IMR-90 (cell line): ENCODE measurements at regions not wholly inside any gene's neighbourhood (a gene's known extent, or its start where the extent isn't known, plus 50 kb on each side); places are given as distances from the start of the nearest gene placed in this dataset.

Experiments used
- ATAC-seq: fragments of 200-7000 bp; cut with Tn5 transposase; 2 replicates; pipeline ENCODE4 v1.9.1; 2020; ENCODE audit warnings: low read depth, mild to moderate bottlenecking, moderate library complexity
- BruUV-seq: library from RNA; stranded (reverse); fragments of 400-500 nt; replicated peaks from 2 replicates; lab custom pipeline; 2021; lab: Mats Ljungman, UMichigan
- CTCF ChIA-PET: fragments of 300-600 bp; formaldehyde crosslinking; extraction: SDS; loops from one replicate; lab custom pipeline; 2021; ENCODE audit warnings: antibody characterized with exemption; lab: Yijun Ruan, JAX
- POLR2A ChIA-PET: fragments of 300-600 bp; sonication (Branson Sonifier 250); formaldehyde crosslinking; loops from one replicate; lab custom pipeline; 2022; ENCODE audit warnings: antibody characterized with exemption; ENCODE audit not compliant: unreplicated experiment; lab: Charles Lee
- DNase-seq: peaks from one replicate; pipeline ENCODE4 v3.0.0; 2013
- H2AFZ ChIP-seq: replicated peaks from 2 replicates; pipeline ENCODE3; 2013; ENCODE audit warnings: low read length, mild to moderate bottlenecking; ENCODE audit not compliant: poor library complexity
- H2AK5ac ChIP-seq: 2 replicates; pipeline ENCODE4 v1.6.1; 2013; ENCODE audit warnings: low read depth, low read length, inconsistent platforms
- H2AK9ac ChIP-seq: replicated peaks from 2 replicates; pipeline ENCODE3; 2013; ENCODE audit warnings: mild to moderate bottlenecking, low read depth, low read length, moderate library complexity; ENCODE audit not compliant: poor library complexity
- H2BK120ac ChIP-seq: 2 replicates; pipeline ENCODE4 v1.6.1; 2013; ENCODE audit warnings: low read depth, low read length, inconsistent platforms
- H2BK15ac ChIP-seq: 3 replicates; pipeline ENCODE4 v1.6.1; 2013; ENCODE audit warnings: low read depth, low read length, inconsistent platforms
- H2BK20ac ChIP-seq: 2 replicates; pipeline ENCODE4 v1.6.1; 2013; ENCODE audit warnings: low read depth, mild to moderate bottlenecking, inconsistent platforms, low read length, moderate library complexity
- H2BK5ac ChIP-seq: 2 replicates; pipeline ENCODE4 v1.6.1; 2013; ENCODE audit warnings: mild to moderate bottlenecking, low read depth, low read length, inconsistent platforms; ENCODE audit not compliant: poor library complexity, severe bottlenecking
- H3K14ac ChIP-seq: replicated peaks from 2 replicates; pipeline ENCODE4 v1.6.1; 2013; ENCODE audit warnings: low read depth, low read length, inconsistent platforms
- H3K18ac ChIP-seq: 2 replicates; pipeline ENCODE4 v1.6.1; 2013; ENCODE audit warnings: low read depth, low read length, control low read depth
- H3K23ac ChIP-seq: 2 replicates; pipeline ENCODE4 v1.6.1; 2013; ENCODE audit warnings: low read depth, low read length, inconsistent platforms
- H3K27ac ChIP-seq: 2 replicates; pipeline ENCODE4 v1.5.1; 2013; ENCODE audit warnings: mild to moderate bottlenecking, control low read depth, low read length; ENCODE audit not compliant: insufficient read depth
- H3K27me3 ChIP-seq: 2 replicates; pipeline ENCODE4 v1.6.1; 2013; ENCODE audit warnings: low read length; ENCODE audit not compliant: control insufficient read depth, insufficient read depth
- H3K36me3 ChIP-seq: 2 replicates; pipeline ENCODE4 v1.6.1; 2013; ENCODE audit warnings: low read length, mixed read lengths; ENCODE audit not compliant: control insufficient read depth, insufficient read depth
- H3K4ac ChIP-seq: 2 replicates; pipeline ENCODE4 v1.6.1; 2013; ENCODE audit warnings: low read depth, low read length, inconsistent platforms
- H3K4me1 ChIP-seq: 2 replicates; pipeline ENCODE4 v1.6.1; 2013; ENCODE audit warnings: low read length, mixed read lengths; ENCODE audit not compliant: control insufficient read depth, insufficient read depth
- H3K4me2 ChIP-seq: 2 replicates; pipeline ENCODE4 v1.6.1; 2013; ENCODE audit warnings: low read depth, mild to moderate bottlenecking, control low read depth, low read length, moderate library complexity
- H3K4me3 ChIP-seq: 2 replicates; pipeline ENCODE4 v1.5.1; 2013; ENCODE audit warnings: low read depth, mild to moderate bottlenecking, control low read depth, low read length, moderate library complexity; ENCODE audit not compliant: insufficient read depth
- H3K56ac ChIP-seq: 2 replicates; pipeline ENCODE4 v1.6.1; 2013; ENCODE audit warnings: low read length, inconsistent platforms; ENCODE audit not compliant: insufficient read depth; ENCODE audit errors: extremely low read depth
- H3K79me1 ChIP-seq, 2 experiments: 2 replicates each; pipeline ENCODE4 v1.6.1; 2013; ENCODE audit warnings: low read length in 2 of 2, inconsistent platforms in 1 of 2, low read depth in 1 of 2
- H3K9ac ChIP-seq: 2 replicates; pipeline ENCODE4 v1.6.1; 2013; ENCODE audit warnings: low read depth, low read length, control low read depth
- H3K9me1 ChIP-seq: 2 replicates; pipeline ENCODE4 v1.6.1; 2013; ENCODE audit warnings: low read length, inconsistent platforms; ENCODE audit not compliant: insufficient read depth
- H3K9me3 ChIP-seq: 2 replicates; pipeline ENCODE4 v1.6.1; 2013; ENCODE audit warnings: low read length; ENCODE audit not compliant: control insufficient read depth, insufficient read depth
- H4K20me1 ChIP-seq: 2 replicates; pipeline ENCODE4 v1.6.1; 2013; ENCODE audit warnings: low read length, inconsistent platforms; ENCODE audit not compliant: insufficient read depth
- H4K5ac ChIP-seq: 2 replicates; pipeline ENCODE4 v1.6.1; 2013; ENCODE audit warnings: mild to moderate bottlenecking, low read depth, low read length, control low read depth
- H4K8ac ChIP-seq, 2 experiments: 2 replicates each; pipeline ENCODE4 v1.6.1; 2013; ENCODE audit warnings: low read depth in 2 of 2, low read length in 2 of 2, control low read depth in 1 of 2, inconsistent platforms in 1 of 2
- H4K91ac ChIP-seq: 2 replicates; pipeline ENCODE4 v1.6.1; 2013; ENCODE audit warnings: low read depth, low read length, inconsistent platforms; ENCODE audit not compliant: insufficient read depth
- CEBPB ChIP-seq: IDR thresholded peaks from 2 replicates; pipeline ENCODE4 v1.6.1; 2012; ENCODE audit warnings: low read depth, low read length, improper control_type of control experiment
- MAFK ChIP-seq: IDR thresholded peaks from 2 replicates; pipeline ENCODE4 v1.6.1; 2012; ENCODE audit warnings: low read depth, low read length, improper control_type of control experiment
- WGBS, 2 experiments: methylation state at CpG; one replicate each; pipeline versions ENCODE4 v1.1.5 to v1.1.7; 2013; ENCODE audit warnings: missing lambda C conversion rate in 2 of 2; ENCODE audit not compliant: insufficient read length in 1 of 2; ENCODE audit errors: extremely low coverage in 2 of 2; 5-methylcytosine and 5-hydroxymethylcytosine counted together
- dilution Hi-C: fragments of 300-500 bp; cut with HindIII; formaldehyde crosslinking; loops from one replicate; pipeline ENCODE4 v1.14.3; 2018; ENCODE audit warnings: low sequenced_read_pairs; ENCODE audit not compliant: unreplicated experiment
- in situ Hi-C: fragments of 300-500 bp; cut with MboI; formaldehyde crosslinking; loops from 3 replicates; pipeline ENCODE4 v1.14.3; 2019; ENCODE audit warnings: low sequenced_read_pairs, inconsistent platforms, mixed read lengths
- intact Hi-C: fragments of 100-400 bp; cut with micrococcal nuclease; formaldehyde crosslinking; loops from 2 replicates; pipeline ENCODE4 v1.10.0; 2022

GRCh38 chr10:30560326-30560725 is 69.2 kb downstream of the LYZL2 start:
- H4K5ac ChIP-seq, result no peak overlapping the region
- no peak overlapping the region for H3K27ac ChIP-seq
- no peak overlapping the region for H3K9ac ChIP-seq
- H4K91ac ChIP-seq, result no peak overlapping the region
- dilution Hi-C loops, result no loop called here
- no peak overlapping the region for H3K4me2 ChIP-seq
- H3K4me1 ChIP-seq, result no peaks in the 10 kb centered on the region
- H3K79me1 ChIP-seq, result no peaks in the 10 kb centered on the region
- no peaks in the 10 kb centered on the region for H3K9me1 ChIP-seq
- H3K56ac ChIP-seq, result no peak overlapping the region
- DNase-seq (no peak), ATAC-seq (no peak)
- H4K20me1 ChIP-seq, result no peaks in the 10 kb centered on the region
- H2BK15ac ChIP-seq, result no peak overlapping the region
- no peak overlapping the region for H2BK5ac ChIP-seq
- no peak overlapping the region for H2BK120ac ChIP-seq
- peaks cover 13% of the 10 kb centered on the region for H3K27me3 ChIP-seq
- ChIA-PET POLR2A (no interaction called here), CTCF (interaction anchor here (0.6 kb wide), 1 partner anchor 233 kb away, joined by 3 read pairs; no protein-coding TSS in a partner anchor)
- no peak overlapping the region for H3K4me3 ChIP-seq
- H3K14ac ChIP-seq, result no peak overlapping the region
- H4K8ac ChIP-seq, result no peak overlapping the region
- WGBS, 2 experiments, result no CpG with 5 or more reads among the region's 2 CpGs
- in situ Hi-C loops, result no loop called here
- TF ChIP-seq MAFK (peak; percentile 94), CEBPB (no peak)
- no peak overlapping the region for H3K18ac ChIP-seq
- BruUV-seq, result no TSS peak
- no peaks in the 10 kb centered on the region for H3K36me3 ChIP-seq
- no peak overlapping the region for H3K23ac ChIP-seq
- intact Hi-C loops, result no loop called here
- no peak overlapping the region for H2AK5ac ChIP-seq
- no peak overlapping the region for H2AFZ ChIP-seq
- no peaks in the 10 kb centered on the region for H3K9me3 ChIP-seq
- no peak overlapping the region for H2AK9ac ChIP-seq
- no peak overlapping the region for H2BK20ac ChIP-seq
- H3K4ac ChIP-seq, result no peak overlapping the region
